Naive B cell (primary cell): ENCODE measurements at regions not wholly inside any gene's neighbourhood (a gene's known extent, or its start where the extent isn't known, plus 50 kb on each side); places are given as distances from the start of the nearest gene placed in this dataset.
"Not testable (repeated sequence)": the region's sequence is repeated elsewhere in the genome, so short reads cannot be mapped to it uniquely, and the experiment has no call there.

ENCODE experiments used
- ATAC-seq, 2 donors: fragments of 150-1000 bp; cut with Tn5 transposase; 2 replicates each; pipeline ENCODE4 v1.10.0; 2021; ENCODE audit warnings: low read depth in 2 of 2, mild to moderate bottlenecking in 2 of 2, moderate library complexity in 2 of 2
- DNase-seq: peaks from one replicate; pipeline ENCODE4 v3.0.0; 2022
- H3K27ac Mint-ChIP-seq, 6 donors: one replicate each; pipeline ENCODE4 v1.8.0; 2020 to 2022; ENCODE audit warnings: mild to moderate bottlenecking in 6 of 6, mixed read lengths in 6 of 6, moderate library complexity in 5 of 6, inconsistent platforms in 2 of 6
- H3K27me3 Mint-ChIP-seq, 3 donors: one replicate each; pipeline ENCODE4 v1.8.0; 2021 to 2022; ENCODE audit warnings: mixed read lengths in 3 of 3, mild to moderate bottlenecking in 1 of 3
- H3K36me3 Mint-ChIP-seq, 2 donors: one replicate each; pipeline ENCODE4 v1.8.0; 2020 to 2022; ENCODE audit warnings: mixed read lengths in 2 of 2, inconsistent platforms in 1 of 2, mild to moderate bottlenecking in 1 of 2
- H3K4me1 Mint-ChIP-seq, 3 donors: one replicate each; pipeline ENCODE4 v1.8.0; 2020 to 2022; ENCODE audit warnings: mixed read lengths in 3 of 3, inconsistent platforms in 1 of 3, mild to moderate bottlenecking in 1 of 3, moderate library complexity in 1 of 3
- H3K4me3 Mint-ChIP-seq, 8 donors: one replicate each; pipeline ENCODE4 v1.8.0; 2020 to 2022; ENCODE audit warnings: mild to moderate bottlenecking in 8 of 8, mixed read lengths in 8 of 8, moderate library complexity in 8 of 8, inconsistent platforms in 2 of 8
- H3K9me3 Mint-ChIP-seq, 7 donors: one replicate each; pipeline ENCODE4 v1.8.0; 2020 to 2022; ENCODE audit warnings: mixed read lengths in 7 of 7, mild to moderate bottlenecking in 5 of 7, inconsistent platforms in 2 of 7, moderate library complexity in 1 of 7

- H3K27me3 Mint-ChIP-seq, result peaks cover 0 to 8% (median 0%) of the 10 kb centered on the region in 3 donors
- H3K36me3 Mint-ChIP-seq, result no peaks in the 10 kb centered on the region
- ATAC-seq (no peak), DNase-seq (no peak)
- H3K27ac Mint-ChIP-seq, result no peak overlapping the region
- no peak overlapping the region for H3K4me3 Mint-ChIP-seq
- peaks cover 0 to 2% (median 0%) of the 10 kb centered on the region in 7 donors for H3K9me3 Mint-ChIP-seq
- no peaks in the 10 kb centered on the region for H3K4me1 Mint-ChIP-seq
These were observed 238.4 kb upstream of the DDI1 start for GRCh38 chr11:103798026-103798425.

- DNase-seq (no peak), ATAC-seq (no peak)
- H3K4me1 Mint-ChIP-seq, result no peaks in the 10 kb centered on the region
- H3K27ac Mint-ChIP-seq, result no peak overlapping the region
- no peaks in the 10 kb centered on the region for H3K9me3 Mint-ChIP-seq
- H3K27me3 Mint-ChIP-seq, result peaks cover 0 to 8% (median 0%) of the 10 kb centered on the region in 3 donors
- no peaks in the 10 kb centered on the region for H3K36me3 Mint-ChIP-seq
- no peak overlapping the region for H3K4me3 Mint-ChIP-seq
These were observed 238.0 kb upstream of the DDI1 start for GRCh38 chr11:103798446-103798845.

GRCh38 chr11:103800406-103801114 is 235.9 kb upstream of the DDI1 start:
- H3K27ac Mint-ChIP-seq, result no peak overlapping the region
- ATAC-seq (no peak), DNase-seq (no peak)
- no peaks in the 10 kb centered on the region for H3K4me1 Mint-ChIP-seq
- H3K9me3 Mint-ChIP-seq, result no peaks in the 10 kb centered on the region
- peaks cover 0 to 8% (median 0%) of the 10 kb centered on the region in 3 donors for H3K27me3 Mint-ChIP-seq
- no peak overlapping the region for H3K4me3 Mint-ChIP-seq
- H3K36me3 Mint-ChIP-seq, result no peaks in the 10 kb centered on the region

- Mint-ChIP-seq H3K4me1 (no peaks in the 10 kb centered on the region), H3K4me3 (no peak overlapping the region), H3K27me3 (peaks cover 0 to 5% (median 0%) of the 10 kb centered on the region in 3 donors), H3K36me3 (no peaks in the 10 kb centered on the region), H3K27ac (no peak overlapping the region), H3K9me3 (no peaks in the 10 kb centered on the region)
- no peak for DNase-seq
- no peak for ATAC-seq
These were observed 233.4 kb upstream of the DDI1 start for GRCh38 chr11:103803062-103803461.

GRCh38 chr11:103805688-103806009 is 230.8 kb upstream of the DDI1 start:
- Mint-ChIP-seq H3K4me3 (no peak overlapping the region), H3K27ac (no peak overlapping the region), H3K27me3 (peaks cover 0 to 7% (median 5%) of the 10 kb centered on the region in 3 donors), H3K4me1 (no peaks in the 10 kb centered on the region), H3K36me3 (no peaks in the 10 kb centered on the region), H3K9me3 (no peaks in the 10 kb centered on the region)
- DNase-seq (no peak), ATAC-seq (no peak)

GRCh38 chr11:103806130-103806895 is 230.1 kb upstream of the DDI1 start:
- no peaks in the 10 kb centered on the region for H3K9me3 Mint-ChIP-seq
- no peak overlapping the region for H3K27ac Mint-ChIP-seq
- H3K4me3 Mint-ChIP-seq, result no peak overlapping the region
- DNase-seq (no peak), ATAC-seq (no peak)
- peaks cover 0 to 10% (median 5%) of the 10 kb centered on the region in 3 donors for H3K27me3 Mint-ChIP-seq
- no peaks in the 10 kb centered on the region for H3K4me1 Mint-ChIP-seq
- no peaks in the 10 kb centered on the region for H3K36me3 Mint-ChIP-seq

GRCh38 chr11:103807806-103808205 is 228.6 kb upstream of the DDI1 start:
- H3K27me3 Mint-ChIP-seq, result peaks cover 0 to 10% (median 5%) of the 10 kb centered on the region in 3 donors
- ATAC-seq, result no peak

GRCh38 chr11:103808252-103808651 is 228.2 kb upstream of the DDI1 start:
- peaks cover 0 to 10% (median 5%) of the 10 kb centered on the region in 3 donors for H3K27me3 Mint-ChIP-seq
- no peaks in the 10 kb centered on the region for H3K9me3 Mint-ChIP-seq
- H3K4me3 Mint-ChIP-seq, result no peak overlapping the region
- ATAC-seq (no peak), DNase-seq (no peak)
- no peak overlapping the region for H3K27ac Mint-ChIP-seq
- H3K4me1 Mint-ChIP-seq, result no peaks in the 10 kb centered on the region
- no peaks in the 10 kb centered on the region for H3K36me3 Mint-ChIP-seq

More at GRCh38 chr11:103807806-103808205, 228.6 kb upstream of the DDI1 start:
- no peak overlapping the region for H3K4me3 Mint-ChIP-seq
- H3K27ac Mint-ChIP-seq, result no peak overlapping the region
- no peaks in the 10 kb centered on the region for H3K9me3 Mint-ChIP-seq
- no peak for DNase-seq
- no peaks in the 10 kb centered on the region for H3K4me1 Mint-ChIP-seq
- no peaks in the 10 kb centered on the region for H3K36me3 Mint-ChIP-seq

- Mint-ChIP-seq H3K4me1 (no peaks in the 10 kb centered on the region), H3K27me3 (peaks cover 0 to 11% (median 10%) of the 10 kb centered on the region in 3 donors), H3K27ac (no peak overlapping the region), H3K9me3 (peaks cover 0 to 5% (median 0%) of the 10 kb centered on the region in 7 donors), H3K36me3 (no peaks in the 10 kb centered on the region), H3K4me3 (no peak overlapping the region)
- ATAC-seq (no peak), DNase-seq (no peak)
These were observed 224.5 kb upstream of the DDI1 start for GRCh38 chr11:103811870-103812455.

- Mint-ChIP-seq H3K27me3 (peaks cover 0 to 10% (median 8%) of the 10 kb centered on the region in 3 donors), H3K4me3 (no peak overlapping the region), H3K9me3 (peaks cover 0 to 5% (median 0%) of the 10 kb centered on the region in 7 donors), H3K27ac (no peak overlapping the region), H3K36me3 (no peaks in the 10 kb centered on the region), H3K4me1 (no peaks in the 10 kb centered on the region)
- DNase-seq (no peak), ATAC-seq (no peak)
These were observed 223.8 kb upstream of the DDI1 start for GRCh38 chr11:103812680-103813079.

GRCh38 chr11:103820345-103820744 is 216.1 kb upstream of the DDI1 start:
- H3K27ac Mint-ChIP-seq, ATAC-seq, H3K4me1 Mint-ChIP-seq, DNase-seq, H3K36me3 Mint-ChIP-seq, H3K9me3 Mint-ChIP-seq, H3K4me3 Mint-ChIP-seq: not testable (repeated sequence)
- H3K27me3 Mint-ChIP-seq, result peaks cover 15 to 25% (median 22%) of the 10 kb centered on the region in 3 donors

GRCh38 chr11:103824116-103824515 is 212.3 kb upstream of the DDI1 start:
- Mint-ChIP-seq H3K27me3 (peaks cover 14 to 43% (median 24%) of the 10 kb centered on the region in 3 donors), H3K36me3 (peaks cover 0 to 6% of the 10 kb centered on the region in 2 donors), H3K4me1 (no peaks in the 10 kb centered on the region), H3K4me3 (no peak overlapping the region), H3K27ac (no peak overlapping the region), H3K9me3 (peaks cover 0 to 7% (median 0%) of the 10 kb centered on the region in 7 donors)
- DNase-seq (no peak), ATAC-seq (no peak)

GRCh38 chr11:103825469-103825868 is 211.0 kb upstream of the DDI1 start:
- DNase-seq (no peak), ATAC-seq (no peak)
- H3K9me3 Mint-ChIP-seq, result peaks cover 5 to 14% (median 5%) of the 10 kb centered on the region in 7 donors
- H3K27me3 Mint-ChIP-seq, result peaks cover 7 to 43% (median 20%) of the 10 kb centered on the region in 3 donors
- H3K27ac Mint-ChIP-seq, result no peak overlapping the region
- no peaks in the 10 kb centered on the region for H3K4me1 Mint-ChIP-seq
- H3K36me3 Mint-ChIP-seq, result peaks cover 0 to 6% of the 10 kb centered on the region in 2 donors
- no peak overlapping the region for H3K4me3 Mint-ChIP-seq

GRCh38 chr11:103826856-103827255 is 209.6 kb upstream of the DDI1 start:
- Mint-ChIP-seq H3K9me3 (peaks cover 5 to 19% (median 15%) of the 10 kb centered on the region in 7 donors), H3K27ac (no peak overlapping the region), H3K4me3 (no peak overlapping the region), H3K27me3 (peaks cover 20 to 34% (median 30%) of the 10 kb centered on the region in 3 donors), H3K4me1 (no peaks in the 10 kb centered on the region), H3K36me3 (peaks cover 6 to 7% of the 10 kb centered on the region in 2 donors)
- DNase-seq (no peak), ATAC-seq (no peak)
